ENCODE measurements at regions not wholly inside any gene's neighbourhood (a gene's known extent, or its start where the extent isn't known, plus 50 kb on each side); places are given as distances from the start of the nearest gene placed in this dataset.
"Not testable (repeated sequence)": the region's sequence is repeated elsewhere in the genome, so short reads cannot be mapped to it uniquely, and the experiment has no call there.

DNA sequence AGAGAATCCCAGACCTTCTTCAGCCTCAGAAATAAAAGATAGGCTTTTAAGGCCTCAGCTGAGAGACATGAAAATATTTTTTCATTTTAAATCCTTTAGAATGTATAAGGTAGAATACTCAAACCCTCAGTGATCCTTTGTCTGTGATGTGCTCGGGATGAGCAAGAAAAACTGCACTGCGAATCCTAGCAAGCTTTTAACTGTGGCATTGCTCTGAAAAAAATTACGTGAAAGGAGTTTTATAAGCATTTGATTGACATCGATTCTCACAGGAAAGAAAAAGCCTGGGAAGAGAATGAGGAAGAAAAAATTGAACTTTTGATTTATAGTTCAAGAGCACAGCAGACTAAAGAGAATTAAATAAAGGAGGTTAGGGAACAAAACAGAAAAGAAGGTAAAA is 120.0 kb downstream of the TMEM168 start:
- H3K27ac Mint-ChIP-seq (ENCODE audit: unreplicated experiment) = no peak overlapping the region
- no peak for DNase-seq (ENCODE audit: low spot score)
- H3K27me3 Mint-ChIP-seq (ENCODE audit: low read depth) = peaks cover 10% of the 10 kb centered on the region
- H3K36me3 Mint-ChIP-seq (ENCODE audit: low read depth) = no peaks in the 10 kb centered on the region
- TF ChIP-seq, protein P1, sequence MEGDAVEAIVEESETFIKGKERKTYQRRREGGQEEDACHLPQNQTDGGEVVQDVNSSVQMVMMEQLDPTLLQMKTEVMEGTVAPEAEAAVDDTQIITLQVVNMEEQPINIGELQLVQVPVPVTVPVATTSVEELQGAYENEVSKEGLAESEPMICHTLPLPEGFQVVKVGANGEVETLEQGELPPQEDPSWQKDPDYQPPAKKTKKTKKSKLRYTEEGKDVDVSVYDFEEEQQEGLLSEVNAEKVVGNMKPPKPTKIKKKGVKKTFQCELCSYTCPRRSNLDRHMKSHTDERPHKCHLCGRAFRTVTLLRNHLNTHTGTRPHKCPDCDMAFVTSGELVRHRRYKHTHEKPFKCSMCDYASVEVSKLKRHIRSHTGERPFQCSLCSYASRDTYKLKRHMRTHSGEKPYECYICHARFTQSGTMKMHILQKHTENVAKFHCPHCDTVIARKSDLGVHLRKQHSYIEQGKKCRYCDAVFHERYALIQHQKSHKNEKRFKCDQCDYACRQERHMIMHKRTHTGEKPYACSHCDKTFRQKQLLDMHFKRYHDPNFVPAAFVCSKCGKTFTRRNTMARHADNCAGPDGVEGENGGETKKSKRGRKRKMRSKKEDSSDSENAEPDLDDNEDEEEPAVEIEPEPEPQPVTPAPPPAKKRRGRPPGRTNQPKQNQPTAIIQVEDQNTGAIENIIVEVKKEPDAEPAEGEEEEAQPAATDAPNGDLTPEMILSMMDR (IDR thresholded peaks at IDR 0.05) = no peak
- H3K9me3 Mint-ChIP-seq (ENCODE audit: low read depth) = peaks cover 2% of the 10 kb centered on the region
- no peaks in the 10 kb centered on the region for H3K4me1 Mint-ChIP-seq (ENCODE audit: low read depth)
- H3K4me3 Mint-ChIP-seq (ENCODE audit: unreplicated experiment) = no peak overlapping the region

DNA sequence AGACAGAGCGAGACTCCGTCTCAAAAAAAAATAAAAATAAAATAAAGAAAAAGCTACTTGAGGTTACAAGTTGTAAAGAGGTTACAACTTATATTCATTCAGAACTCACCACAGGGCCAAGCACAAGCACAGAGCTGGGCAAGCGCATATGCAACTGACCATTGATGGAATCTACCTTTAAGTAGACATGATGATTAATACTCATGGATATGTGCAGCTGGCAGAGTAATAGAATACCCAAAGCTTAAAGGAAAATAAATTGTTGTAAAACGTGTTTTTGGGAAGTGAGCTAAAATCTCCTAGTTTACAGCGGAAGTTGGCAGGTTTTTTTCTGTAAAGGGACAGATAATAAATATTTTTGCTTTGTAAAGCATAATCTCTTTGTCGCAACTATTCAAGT is 111.6 kb downstream of the TMEM168 start:
- Mint-ChIP-seq H3K4me3 (ENCODE audit: unreplicated experiment) (no peak overlapping the region), H3K4me1 (ENCODE audit: low read depth) (no peaks in the 10 kb centered on the region), H3K36me3 (ENCODE audit: low read depth) (no peaks in the 10 kb centered on the region), H3K9me3 (ENCODE audit: low read depth) (peaks cover 4% of the 10 kb centered on the region), H3K27ac (ENCODE audit: unreplicated experiment) (no peak overlapping the region), H3K27me3 (ENCODE audit: low read depth) (peaks cover 6% of the 10 kb centered on the region)
- DNase-seq (ENCODE audit: low spot score) = no peak
- TF ChIP-seq, protein P1 (IDR thresholded peaks at IDR 0.05) = no peak

DNA sequence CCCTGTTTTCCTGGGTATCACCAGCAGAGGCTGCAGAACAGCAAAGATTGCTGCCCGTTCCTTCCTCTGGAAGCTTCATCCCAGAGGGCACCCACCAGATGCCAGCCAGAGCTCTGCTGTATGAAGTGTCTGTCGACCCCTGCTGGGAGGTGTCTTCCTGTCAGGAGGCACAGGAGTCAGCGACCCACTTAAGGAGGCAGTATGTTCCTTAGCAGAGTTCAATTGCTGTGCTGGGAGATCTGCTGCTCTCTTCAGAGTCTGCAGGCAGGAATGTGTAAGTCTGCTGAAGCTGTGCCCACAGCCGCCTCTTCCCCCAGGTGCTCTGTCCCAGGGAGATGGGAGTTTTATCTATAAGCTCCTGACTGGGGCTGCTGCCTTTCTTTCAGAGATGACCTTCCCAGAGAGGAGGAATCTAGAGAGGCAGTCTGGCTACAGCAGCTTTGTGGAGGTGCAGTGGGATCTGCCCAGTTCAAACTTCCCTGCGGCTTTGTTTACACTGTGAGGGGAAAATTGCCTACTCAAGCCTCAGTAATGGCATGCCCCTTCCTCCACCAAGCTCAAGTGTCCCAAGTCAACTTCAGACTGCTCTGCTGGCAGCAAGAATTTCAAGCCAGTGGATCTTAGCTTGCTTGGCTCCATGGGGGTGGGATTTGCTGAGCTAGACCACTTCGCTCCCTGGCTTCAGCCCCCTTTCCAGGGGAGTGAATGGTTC is 100.6 kb downstream of the TMEM168 start:
- DNase-seq (ENCODE audit: low spot score) = not testable (repeated sequence)

DNA sequence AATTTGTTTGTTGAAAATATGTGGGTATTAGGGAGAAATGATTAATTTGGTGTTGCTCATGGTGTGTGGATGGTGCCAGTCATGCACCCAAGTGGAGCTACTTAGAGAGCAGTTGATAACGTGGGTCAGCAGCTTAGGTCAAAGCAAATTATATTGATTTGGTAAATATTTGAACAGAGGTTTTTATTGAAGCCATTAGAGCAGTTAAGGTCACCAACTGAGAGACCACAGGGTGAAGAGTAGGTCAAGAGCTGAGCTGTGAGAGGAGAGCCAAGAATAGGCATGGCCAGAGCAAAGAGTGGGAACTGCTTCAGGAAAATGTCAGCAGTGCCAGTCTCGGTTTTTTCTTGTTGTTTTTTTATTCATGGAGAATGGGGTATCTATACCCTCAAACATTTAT is 97.9 kb downstream of the TMEM168 start:
- no peak for DNase-seq (ENCODE audit: low spot score)
- H3K36me3 Mint-ChIP-seq (ENCODE audit: low read depth) = no peaks in the 10 kb centered on the region
- H3K4me3 Mint-ChIP-seq (ENCODE audit: unreplicated experiment) = no peak overlapping the region
- H3K27me3 Mint-ChIP-seq (ENCODE audit: low read depth) = peaks cover 10% of the 10 kb centered on the region
- peaks cover 19% of the 10 kb centered on the region for H3K9me3 Mint-ChIP-seq (ENCODE audit: low read depth)
- H3K4me1 Mint-ChIP-seq (ENCODE audit: low read depth) = no peaks in the 10 kb centered on the region
- TF ChIP-seq, protein P1 (IDR thresholded peaks at IDR 0.05) = no peak
- no peak overlapping the region for H3K27ac Mint-ChIP-seq (ENCODE audit: unreplicated experiment)

More for the DNA sequence above, 100.6 kb downstream of the TMEM168 start:
- Mint-ChIP-seq H3K9me3 (ENCODE audit: low read depth) (peaks cover 22% of the 10 kb centered on the region), H3K27me3 (ENCODE audit: low read depth) (peaks cover 16% of the 10 kb centered on the region)
- not testable (repeated sequence) for H3K4me1 Mint-ChIP-seq (ENCODE audit: low read depth); H3K36me3 Mint-ChIP-seq (ENCODE audit: low read depth); H3K27ac Mint-ChIP-seq (ENCODE audit: unreplicated experiment); H3K4me3 Mint-ChIP-seq (ENCODE audit: unreplicated experiment)

DNA sequence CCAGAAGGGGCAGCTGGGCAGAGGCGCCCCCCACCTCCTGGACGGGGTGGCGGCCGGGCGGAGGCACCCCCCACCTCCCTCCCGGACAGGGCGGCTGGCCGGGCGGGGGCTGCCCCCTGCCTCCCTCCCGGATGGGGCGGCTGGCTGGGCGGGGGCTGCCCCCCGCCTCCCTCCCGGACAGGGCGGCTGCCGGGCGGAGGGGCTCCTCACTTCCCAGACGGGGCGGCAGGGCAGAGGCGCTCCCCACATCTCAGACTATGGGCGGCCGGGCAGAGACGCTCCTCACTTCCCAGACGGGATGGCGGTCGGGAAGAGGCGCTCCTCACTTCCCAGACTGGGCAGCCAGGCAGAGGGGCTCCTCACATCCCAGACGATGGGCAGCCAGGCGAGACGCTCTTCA is 93.0 kb downstream of the TMEM168 start:
- H3K27me3 Mint-ChIP-seq (ENCODE audit: low read depth) = peaks cover 22% of the 10 kb centered on the region
- not testable (repeated sequence) for H3K36me3 Mint-ChIP-seq (ENCODE audit: low read depth); H3K27ac Mint-ChIP-seq (ENCODE audit: unreplicated experiment); DNase-seq (ENCODE audit: low spot score); H3K4me3 Mint-ChIP-seq (ENCODE audit: unreplicated experiment); H3K4me1 Mint-ChIP-seq (ENCODE audit: low read depth)
- H3K9me3 Mint-ChIP-seq (ENCODE audit: low read depth) = peaks cover 16% of the 10 kb centered on the region

DNA sequence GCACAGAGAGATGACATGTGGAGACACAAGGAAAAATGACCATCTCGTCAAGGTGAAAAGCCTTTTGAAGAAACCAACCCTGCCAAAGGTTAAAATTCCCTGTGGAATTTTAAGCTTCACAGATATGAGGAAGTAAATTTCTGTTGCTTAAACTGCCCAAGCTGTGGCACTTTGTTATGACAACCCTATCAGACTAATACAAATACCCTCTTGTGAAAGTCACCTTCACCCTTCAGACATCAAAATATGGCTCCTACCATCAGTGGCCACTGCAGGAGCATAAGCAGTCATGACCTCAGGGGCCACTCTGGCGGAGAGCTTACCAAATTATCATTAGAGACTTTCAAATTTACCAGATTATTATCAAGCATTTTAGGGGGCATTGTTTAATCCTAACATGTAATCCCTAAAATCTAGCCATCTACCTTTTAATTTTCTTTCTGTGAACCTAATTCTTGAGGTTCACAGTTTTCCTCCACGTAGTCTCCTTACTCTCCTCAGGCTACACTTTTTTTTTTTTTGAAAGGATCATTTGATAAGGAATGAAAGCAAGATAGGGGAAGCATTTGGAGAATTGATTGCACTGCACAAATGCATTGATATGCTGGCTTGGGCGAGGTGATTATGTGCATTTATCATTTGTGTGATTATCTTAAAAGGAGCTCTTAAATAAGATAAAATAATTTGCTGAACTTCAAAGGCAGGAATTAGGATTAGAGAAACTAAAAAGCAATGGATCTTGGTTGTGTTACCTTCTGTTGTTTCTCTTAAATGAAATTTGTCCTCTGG is 90.3 kb downstream of the TMEM168 start:
- H3K9me3 Mint-ChIP-seq (ENCODE audit: low read depth) = peaks cover 2% of the 10 kb centered on the region
- no peak overlapping the region for H3K27ac Mint-ChIP-seq (ENCODE audit: unreplicated experiment)
- no peak for DNase-seq (ENCODE audit: low spot score)
- no peak overlapping the region for H3K4me3 Mint-ChIP-seq (ENCODE audit: unreplicated experiment)
- H3K27me3 Mint-ChIP-seq (ENCODE audit: low read depth) = peaks cover 25% of the 10 kb centered on the region
- H3K4me1 Mint-ChIP-seq (ENCODE audit: low read depth) = no peaks in the 10 kb centered on the region
- TF ChIP-seq, protein P1 (IDR thresholded peaks at IDR 0.05) = no peak
- H3K36me3 Mint-ChIP-seq (ENCODE audit: low read depth) = no peaks in the 10 kb centered on the region

Data from chondrocyte (in vitro differentiated cells).